K562 (cell line): ENCODE measurements at regions not wholly inside any gene's neighbourhood (a gene's known extent, or its start where the extent isn't known, plus 50 kb on each side); places are given as distances from the start of the nearest gene placed in this dataset.

Source experiments
- ATAC-seq: fragments of 200-7000 bp; cut with Tn5 transposase; 3 replicates; pipeline ENCODE4 v1.9.1; 2020; ENCODE audit warnings: moderate library complexity
- BruUV-seq: library from RNA; stranded (reverse); fragments of 400-500 nt; replicated peaks from 2 replicates; lab custom pipeline; 2021; lab: Mats Ljungman, UMichigan
- CTCF ChIA-PET: fragments of 300-600 bp; formaldehyde crosslinking; extraction: SDS; loops from one replicate; lab custom pipeline; 2021; ENCODE audit warnings: low intra/inter-chr PET ratio; lab: Yijun Ruan, JAX
- POLR2A ChIA-PET: fragments of 300-600, 350-650 bp; sonication (Branson Sonifier 250); formaldehyde crosslinking; extraction: SDS; loops from one replicate; lab custom pipeline; 2021; ENCODE audit warnings: antibody characterized with exemption, inconsistent platforms; lab: Yijun Ruan, JAX
- DNase-seq, 4 experiments: peaks; one replicate each; pipeline versions ENCODE4 v3.0.0 to v3.0.0-alpha.2; 2011 to 2018; ENCODE audit warnings: low spot score in 3 of 4, mixed read lengths in 3 of 4; ENCODE audit errors: extremely low read depth in 1 of 4
- FAIRE-seq: peaks from 2 replicates; lab custom pipeline; 2011; peaks lifted over from hg19 to GRCh38; lab: Jason Lieb, UNC
- H2AFZ ChIP-seq: 2 replicates; pipeline ENCODE4 v1.6.0; 2011; ENCODE audit warnings: low read depth, low read length, control low read depth, inconsistent platforms
- H3K27ac ChIP-seq: fragments of 200-600 bp; 3 replicates; pipeline ENCODE4 v1.8.0; 2011; ENCODE audit warnings: low read depth, mild to moderate bottlenecking, control low read depth, inconsistent platforms, low read length, moderate library complexity, mixed read lengths; ENCODE audit errors: extremely low read depth
- H3K27me3 ChIP-seq, 2 experiments: fragments of 300-600 bp in 1 of 2; 2 replicates in 1 of 2; 3 replicates in 1 of 2; pipeline versions ENCODE4 v1.6.0 to v1.8.0; 2011; ENCODE audit warnings: inconsistent platforms in 2 of 2, low read length in 2 of 2, mild to moderate bottlenecking in 1 of 2, mixed read lengths in 1 of 2, moderate library complexity in 1 of 2; ENCODE audit not compliant: control insufficient read depth in 2 of 2, insufficient read depth in 2 of 2
- H3K36me3 ChIP-seq: fragments of 300-600 bp; 3 replicates; pipeline ENCODE4 v1.8.0; 2011; ENCODE audit warnings: mild to moderate bottlenecking, low read length, inconsistent platforms; ENCODE audit not compliant: control insufficient read depth, insufficient read depth
- H3K4me1 ChIP-seq, 2 experiments: fragments of 200-600 bp in 1 of 2; replicated peaks in 1 of 2; 2 replicates in 1 of 2; 3 replicates in 1 of 2; pipeline versions ENCODE4 v1.5.1 to v1.8.0; 2011; ENCODE audit warnings: inconsistent platforms in 2 of 2, low read length in 2 of 2, mild to moderate bottlenecking in 1 of 2, mixed read lengths in 1 of 2, moderate library complexity in 1 of 2; ENCODE audit not compliant: control insufficient read depth in 2 of 2, insufficient read depth in 2 of 2
- H3K4me2 ChIP-seq: 2 replicates; pipeline ENCODE4 v1.6.1; 2011; ENCODE audit warnings: low read length, control low read depth, inconsistent platforms, mixed read lengths; ENCODE audit not compliant: insufficient read depth
- H3K4me3 ChIP-seq: fragments of 200-600 bp; sonication (generic), shearing (Covaris generic); 2 replicates; pipeline ENCODE4 v1.5.1; 2016; ENCODE audit warnings: control low read depth, inconsistent platforms
- H3K79me2 ChIP-seq: fragments of 200-600 bp; 3 replicates; pipeline ENCODE4 v1.8.0; 2011; ENCODE audit warnings: low read length, inconsistent platforms; ENCODE audit not compliant: control insufficient read depth, insufficient read depth
- H3K9ac ChIP-seq, 2 experiments: 2 replicates each; pipeline versions ENCODE4 v1.6.0 to v1.6.1; 2011; ENCODE audit warnings: low read depth in 2 of 2, low read length in 2 of 2, control low read depth in 1 of 2, inconsistent platforms in 1 of 2, mild to moderate bottlenecking in 1 of 2, mixed read lengths in 1 of 2; ENCODE audit not compliant: insufficient read depth in 1 of 2
- H3K9me1 ChIP-seq: one replicate; pipeline ENCODE4 v1.6.0; 2011; ENCODE audit warnings: inconsistent platforms, mild to moderate bottlenecking, low read length, moderate library complexity; ENCODE audit not compliant: control insufficient read depth, insufficient read depth
- H3K9me3 ChIP-seq: replicated peaks from 2 replicates; pipeline ENCODE4 v1.5.1; 2011; ENCODE audit warnings: low read depth, low read length, inconsistent platforms; ENCODE audit not compliant: control insufficient read depth, insufficient read depth
- H4K20me1 ChIP-seq: replicated peaks from 2 replicates; pipeline ENCODE4 v1.6.1; 2011; ENCODE audit warnings: low read length, inconsistent platforms, mixed read lengths; ENCODE audit not compliant: control insufficient read depth, insufficient read depth
- ATF2 ChIP-seq: sonication (generic); formaldehyde crosslinking; IDR thresholded peaks from 2 replicates; pipeline ENCODE4 v1.8.1; 2022; ENCODE audit warnings: missing genetic modification reagents
- ATF3 ChIP-seq, 2 experiments: fragments of 450-650 bp in 1 of 2; sonication (generic) in 1 of 2; formaldehyde crosslinking in 1 of 2; IDR thresholded peaks in 1 of 2; conservative IDR thresholded peaks in 1 of 2; 2 replicates each; pipeline versions ENCODE4 v1.6.1 to v1.8.1; 2016 to 2023; ENCODE audit warnings: mild to moderate bottlenecking in 2 of 2, moderate library complexity in 2 of 2, inconsistent platforms in 1 of 2, missing genetic modification reagents in 1 of 2
- E4F1 ChIP-seq: fragments of 250-450 bp; sonication (Bioruptor Pico); IDR thresholded peaks from 2 replicates; pipeline ENCODE4 v1.5.0; 2021; ENCODE audit warnings: mild to moderate bottlenecking, borderline replicate concordance
- EGR1 ChIP-seq: fragments of 450-650 bp; conservative IDR thresholded peaks from 2 replicates; pipeline ENCODE4 v1.6.1; 2017; ENCODE audit warnings: mild to moderate bottlenecking
- HSF4 ChIP-seq: fragments of 250-450 bp; sonication (Bioruptor Pico); IDR thresholded peaks from 2 replicates; pipeline ENCODE4 v2.1.2; 2022; ENCODE audit warnings: mild to moderate bottlenecking, moderate library complexity, borderline replicate concordance
- IFI16 ChIP-seq: fragments of 250-450 bp; sonication (Bioruptor Pico); IDR thresholded peaks from 2 replicates; pipeline ENCODE4 v2.1.2; 2022; ENCODE audit warnings: mild to moderate bottlenecking, inconsistent platforms
- JUND ChIP-seq, 2 experiments: IDR thresholded peaks; 2 replicates in 1 of 2; 3 replicates in 1 of 2; pipeline ENCODE4 v1.6.1; 2011; ENCODE audit warnings: borderline replicate concordance in 2 of 2, low read depth in 2 of 2, low read length in 2 of 2, improper control_type of control experiment in 1 of 2, missing biosample characterization in 1 of 2, missing genetic modification characterization in 1 of 2, missing genetic modification reagents in 1 of 2
- NCOA1 ChIP-seq: fragments of 450-650 bp; IDR thresholded peaks from 2 replicates; pipeline ENCODE4 v1.6.1; 2016; ENCODE audit warnings: low read depth
- NRF1 ChIP-seq, 2 experiments: fragments of 450-650 bp; IDR thresholded peaks in 1 of 2; conservative IDR thresholded peaks in 1 of 2; 2 replicates each; pipeline ENCODE4 v1.6.1; 2014; ENCODE audit warnings: mild to moderate bottlenecking in 2 of 2
- U2AF2 ChIP-seq: fragments of 200-400 bp; formaldehyde crosslinking; optimal IDR thresholded peaks from 2 replicates; pipeline ENCODE3; 2017; ENCODE audit warnings: low read depth, mild to moderate bottlenecking, low read length
- ZNF41 ChIP-seq: fragments of 250-450 bp; sonication (Bioruptor Pico); conservative IDR thresholded peaks from 2 replicates; pipeline ENCODE4 v1.4.0; 2020; ENCODE audit warnings: mild to moderate bottlenecking
- ZNF609 ChIP-seq: sonication (generic); formaldehyde crosslinking; IDR thresholded peaks from 2 replicates; pipeline ENCODE4 v1.8.1; 2023; ENCODE audit warnings: missing genetic modification reagents, mild to moderate bottlenecking, borderline replicate concordance
- WGBS: fragments of 100-300 bp; shearing (Covaris generic); methylation state at CpG from one replicate; pipeline ENCODE4 v1.1.6; 2016; ENCODE audit warnings: low coverage, mixed read lengths; ENCODE audit not compliant: insufficient coverage; ENCODE audit errors: missing lambda C conversion rate; 5-methylcytosine and 5-hydroxymethylcytosine counted together
- in situ Hi-C: fragments of 300-500 bp; cut with MboI; formaldehyde crosslinking; loops from 4 replicates; pipeline ENCODE4 v1.15.0; 2018; ENCODE audit warnings: inconsistent platforms, mixed read lengths
- intact Hi-C: fragments of 100-400 bp; cut with micrococcal nuclease; formaldehyde crosslinking; loops from 2 replicates; pipeline ENCODE4 v1.14.2; 2022

- 0% methylated on average over 4 of the region's 4 CpGs for WGBS
- DNase-seq (no peak), FAIRE-seq (no peak), ATAC-seq (no peak)
- Histone ChIP-seq H3K36me3 (no peaks in the 10 kb centered on the region), H3K27me3 (no peaks in the 10 kb centered on the region), H4K20me1 (no peaks in the 10 kb centered on the region), H3K9me3 (no peaks in the 10 kb centered on the region), H2AFZ (no peak overlapping the region), H3K9me1 (no peaks in the 10 kb centered on the region), H3K4me1 (no peaks in the 10 kb centered on the region), H3K4me3 (no peak overlapping the region), H3K4me2 (no peak overlapping the region), H3K27ac (no peak overlapping the region), H3K9ac (no peak overlapping the region), H3K79me2 (no peaks in the 10 kb centered on the region)
- CTCF ChIA-PET: no interaction called here
- POLR2A ChIA-PET: no interaction called here
- intact Hi-C loops (no loop called here), in situ Hi-C loops (no loop called here)
- BruUV-seq: no TSS peak
- no peak for TF ChIP-seq ZNF41
- no peak for TF ChIP-seq IFI16
- TF ChIP-seq U2AF2: no peak
- TF ChIP-seq ATF3 (IDR thresholded peaks at IDR 0.05): no peak
- TF ChIP-seq ATF3 (CRISPR knock-in tag; conservative IDR thresholded peaks at IDR 0.05): no peak
- TF ChIP-seq JUND (IDR thresholded peaks at IDR 0.05; ENCODE audit: borderline replicate concordance, low read depth, low read length): no peak
- TF ChIP-seq JUND (tag; IDR thresholded peaks at IDR 0.05; ENCODE audit: borderline replicate concordance, low read depth, low read length): no peak
- no peak for TF ChIP-seq NRF1 (conservative IDR thresholded peaks at IDR 0.05 in 1 of 2, IDR thresholded peaks at IDR 0.05 in 1 of 2)
- no peak for TF ChIP-seq EGR1
- TF ChIP-seq HSF4 (CRISPR knock-in tag): no peak
- no peak for TF ChIP-seq E4F1 (CRISPR knock-in tag)
- TF ChIP-seq ATF2 (CRISPR knock-in tag): no peak
- TF ChIP-seq NCOA1: no peak
- no peak for TF ChIP-seq ZNF609 (CRISPR knock-in tag)
Measured at GRCh38 chr4:18934197-18934596, 912.6 kb upstream of the LCORL start.
